LNCAP (cell line): ENCODE measurements at regions not wholly inside any gene's neighbourhood (a gene's known extent, or its start where the extent isn't known, plus 50 kb on each side); places are given as distances from the start of the nearest gene placed in this dataset.

Experiments used
- CTCF ChIP-seq: fragments of 450-650 bp; IDR thresholded peaks from 2 replicates; pipeline ENCODE4 v1.5.1; 2017; ENCODE audit warnings: mild to moderate bottlenecking

GRCh38 chr12:131547555-131547954 lies 163.3 kb upstream of the SFSWAP start:
- TF ChIP-seq CTCF = no peak

- no peak for TF ChIP-seq CTCF
Observed at GRCh38 chr12:131550121-131550520, 160.8 kb upstream of the SFSWAP start.

DNA sequence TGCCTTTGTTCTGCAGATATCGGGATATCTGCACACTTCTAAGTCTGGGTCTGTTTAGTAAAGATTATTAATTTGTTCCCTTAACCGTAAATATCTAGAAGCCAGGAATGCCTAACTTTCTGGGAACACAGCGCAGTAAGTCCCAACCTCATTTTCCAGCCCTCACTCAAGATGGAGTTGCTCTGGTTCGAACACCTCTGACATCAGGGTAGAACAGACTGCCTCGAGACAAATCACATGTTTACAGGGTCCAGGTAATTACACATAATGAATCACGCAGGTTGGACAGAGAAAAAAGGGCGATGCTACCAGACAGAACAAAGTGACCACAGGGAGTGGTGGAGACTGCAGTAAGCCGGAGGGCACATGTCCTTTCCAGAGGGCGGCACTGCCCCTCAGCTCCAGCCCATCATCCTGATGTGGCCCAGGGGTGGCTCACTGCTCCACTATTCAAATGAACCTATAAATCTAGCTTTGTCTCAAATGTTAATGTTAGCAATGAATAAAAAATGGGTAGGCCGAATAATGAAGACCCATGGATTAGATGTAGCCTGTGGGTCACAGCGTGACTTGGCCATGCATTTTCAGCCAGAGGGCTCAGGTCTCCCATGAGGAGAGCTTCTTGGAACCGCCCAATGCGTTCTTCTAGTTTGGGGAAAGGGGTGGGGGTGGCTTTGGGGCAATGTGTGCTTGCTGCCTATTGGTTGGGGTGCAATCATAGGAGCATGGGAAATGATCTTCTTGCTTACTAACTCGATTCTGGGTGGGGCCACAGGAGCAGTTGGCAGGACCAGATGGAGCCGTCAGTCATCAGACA lies 159.0 kb upstream of the SFSWAP start:
- no peak for TF ChIP-seq CTCF

DNA sequence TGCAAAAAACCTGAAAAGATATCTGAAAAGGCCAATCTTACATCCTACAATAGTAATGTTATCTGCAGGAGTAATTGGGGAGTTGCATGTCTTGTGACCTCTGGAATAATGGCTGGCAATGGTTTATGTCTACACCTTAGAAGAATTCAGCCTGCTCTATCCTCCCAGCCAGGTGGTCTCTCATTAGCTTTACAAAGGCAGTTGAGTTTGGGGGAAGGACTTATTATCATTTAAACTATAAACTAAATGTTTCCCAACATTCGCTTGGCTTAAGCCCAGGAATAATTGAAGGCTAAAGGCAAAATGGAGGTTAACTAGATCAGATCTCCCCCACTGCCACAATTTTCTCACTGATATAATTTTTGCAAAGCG lies 158.4 kb upstream of the SFSWAP start:
- TF ChIP-seq CTCF = no peak

DNA sequence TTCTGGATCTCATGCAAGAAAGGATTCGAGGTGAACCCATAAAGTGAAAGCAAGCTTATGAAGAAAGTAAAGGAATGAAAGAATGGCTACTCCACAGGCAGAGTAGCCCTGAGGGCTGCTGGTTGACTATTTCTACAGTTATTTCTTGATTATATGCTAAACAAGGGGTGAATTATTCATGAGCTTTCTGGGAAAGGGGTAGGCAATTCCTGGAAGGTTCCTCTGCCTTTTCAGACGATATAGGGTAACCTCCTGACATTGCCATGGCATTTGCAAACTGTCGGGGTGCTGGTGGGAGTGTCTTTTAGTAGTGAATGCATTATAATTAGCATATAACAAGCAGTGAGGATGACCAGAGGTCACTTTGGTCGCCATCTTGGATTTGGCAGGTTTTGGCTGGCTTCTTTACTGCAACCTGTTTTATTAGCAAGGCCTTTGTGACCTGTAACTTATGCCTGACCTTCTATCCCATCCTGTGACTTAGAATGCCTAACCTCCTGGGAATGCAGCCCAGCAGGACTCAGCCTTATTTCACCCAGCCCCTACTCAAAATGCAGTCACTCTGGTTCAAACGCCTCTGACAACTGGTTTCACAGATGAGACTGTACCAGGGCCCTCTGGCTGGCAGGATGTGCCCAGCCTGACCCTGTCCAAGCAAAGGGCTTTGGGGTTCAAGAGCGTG lies 157.7 kb upstream of the SFSWAP start:
- no peak for TF ChIP-seq CTCF

DNA sequence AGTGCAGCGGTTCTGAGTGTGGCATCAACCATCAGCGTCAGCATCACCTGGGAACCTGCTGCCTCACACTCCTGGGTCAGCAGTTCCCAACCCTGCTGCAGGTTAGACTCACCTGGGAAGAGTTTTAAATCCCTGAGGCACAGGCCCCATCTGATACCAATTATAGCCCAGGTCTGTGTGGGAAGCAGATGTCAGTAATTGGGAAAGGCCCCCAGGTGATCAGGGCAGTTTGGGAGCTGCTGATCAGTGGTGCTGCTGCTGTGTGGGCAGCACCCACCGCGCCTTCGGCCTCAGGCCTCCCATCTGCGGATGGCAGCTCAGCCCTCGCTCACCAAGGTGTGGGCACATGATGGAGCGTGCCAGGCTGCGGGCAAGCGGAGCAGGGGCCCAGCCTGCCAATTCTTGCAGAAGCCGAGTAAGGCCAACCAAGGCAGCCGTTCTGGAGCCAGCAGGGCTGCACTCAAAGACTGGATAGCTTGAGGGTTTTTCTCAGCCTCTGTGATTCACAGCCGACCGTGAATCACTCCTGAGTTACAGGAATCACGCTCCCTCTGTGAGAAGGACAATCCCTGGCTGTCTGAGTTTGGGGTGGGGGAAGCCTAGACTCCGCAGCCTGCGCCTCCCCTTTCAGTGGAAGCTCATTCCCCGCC lies 155.6 kb upstream of the SFSWAP start:
- TF ChIP-seq CTCF = no peak

GRCh38 chr12:131555866-131556265 lies 155.0 kb upstream of the SFSWAP start:
- no peak for TF ChIP-seq CTCF
